UCSD-AML1 (cell line): ENCODE measurements at regions not wholly inside any gene's neighbourhood (a gene's known extent, or its start where the extent isn't known, plus 50 kb on each side); places are given as distances from the start of the nearest gene placed in this dataset.
"Not testable (repeated sequence)": the region's sequence is repeated elsewhere in the genome, so short reads cannot be mapped to it uniquely, and the experiment has no call there.

Experiments used
- DNase-seq: peaks from one replicate; lab custom pipeline; 2025; ENCODE audit not compliant: unreplicated experiment; lab: John Stamatoyannopoulos, UW

GRCh38 chr12:111122458-111122878 lies 202.1 kb upstream of the MYL2 start:
- no peak for DNase-seq

- DNase-seq, result no peak
Measured at GRCh38 chr12:111121840-111122239, 201.5 kb upstream of the MYL2 start.

GRCh38 chr12:111120578-111120977 lies 200.2 kb upstream of the MYL2 start:
- DNase-seq, result no peak

GRCh38 chr12:111117017-111117416 lies 196.6 kb upstream of the MYL2 start:
- no peak for DNase-seq

GRCh38 chr12:111113313-111113712 lies 192.9 kb upstream of the MYL2 start:
- not testable (repeated sequence) for DNase-seq

GRCh38 chr12:111112311-111113098 lies 192.1 kb upstream of the MYL2 start:
- DNase-seq, result no peak

GRCh38 chr12:111111681-111112080 lies 191.3 kb upstream of the MYL2 start:
- no peak for DNase-seq

- DNase-seq, result no peak
Measured at GRCh38 chr12:111110556-111110955, 190.2 kb upstream of the MYL2 start.

GRCh38 chr12:111108726-111109125 lies 188.3 kb upstream of the MYL2 start:
- no peak for DNase-seq

- no peak for DNase-seq
Measured at GRCh38 chr12:111107392-111108178, 187.2 kb upstream of the MYL2 start.

GRCh38 chr12:111105294-111105693 lies 184.9 kb upstream of the MYL2 start:
- DNase-seq, result no peak

- no peak for DNase-seq
Measured at GRCh38 chr12:111103583-111103982, 183.2 kb upstream of the MYL2 start.

- no peak for DNase-seq
Measured at GRCh38 chr12:111102102-111102739, 181.8 kb upstream of the MYL2 start.

GRCh38 chr12:111101003-111101402 lies 180.6 kb upstream of the MYL2 start:
- no peak for DNase-seq

- DNase-seq, result no peak
Measured at GRCh38 chr12:111100554-111100953, 180.2 kb upstream of the MYL2 start.

- DNase-seq, result no peak
Measured at GRCh38 chr12:111100003-111100402, 179.6 kb upstream of the MYL2 start.

GRCh38 chr12:111099186-111099585 lies 178.8 kb upstream of the MYL2 start:
- DNase-seq, result peak; percentile 42

- no peak for DNase-seq
Measured at GRCh38 chr12:111094157-111095010, 174.0 kb upstream of the MYL2 start.

- DNase-seq, result no peak
Measured at GRCh38 chr12:111093428-111094142, 173.2 kb upstream of the MYL2 start.

GRCh38 chr12:111091051-111091450 lies 170.7 kb upstream of the MYL2 start:
- no peak for DNase-seq
